Progenitor cell of endocrine pancreas (in vitro differentiated cells): ENCODE measurements at regions not wholly inside any gene's neighbourhood (a gene's known extent, or its start where the extent isn't known, plus 50 kb on each side); places are given as distances from the start of the nearest gene placed in this dataset.

Source experiments
- DNase-seq: peaks from one replicate; pipeline ENCODE4 v3.0.0; 2021; ENCODE audit warnings: low spot score; ENCODE audit not compliant: unreplicated experiment
- H3K27ac Mint-ChIP-seq: 2 replicates; pipeline ENCODE4 v1.8.0; 2021; ENCODE audit warnings: mild to moderate bottlenecking, moderate library complexity, mixed read lengths
- H3K27me3 Mint-ChIP-seq: 2 replicates; pipeline ENCODE4 v1.8.0; 2021; ENCODE audit warnings: mixed read lengths
- H3K36me3 Mint-ChIP-seq: 2 replicates; pipeline ENCODE4 v1.8.0; 2022; ENCODE audit warnings: mixed read lengths; ENCODE audit not compliant: insufficient read depth
- H3K4me1 Mint-ChIP-seq: 2 replicates; pipeline ENCODE4 v1.8.0; 2021; ENCODE audit warnings: low read depth, mixed read lengths
- H3K4me3 Mint-ChIP-seq: 2 replicates; pipeline ENCODE4 v1.8.0; 2021; ENCODE audit warnings: low read depth, mild to moderate bottlenecking, moderate library complexity, mixed read lengths
- H3K9me3 Mint-ChIP-seq: 2 replicates; pipeline ENCODE4 v1.8.0; 2021; ENCODE audit warnings: low read depth, mixed read lengths
- CTCF ChIP-seq: fragments of 200-600 bp; sonication (generic); IDR thresholded peaks from one replicate; pipeline ENCODE4 v1.5.0; 2021; ENCODE audit warnings: antibody characterized with exemption, mild to moderate bottlenecking; ENCODE audit not compliant: unreplicated experiment

- no peak for DNase-seq
- Mint-ChIP-seq H3K27ac (no peak overlapping the region), H3K4me1 (no peaks in the 10 kb centered on the region), H3K4me3 (no peak overlapping the region), H3K9me3 (peaks cover 49% of the 10 kb centered on the region), H3K27me3 (no peaks in the 10 kb centered on the region), H3K36me3 (peaks cover 9% of the 10 kb centered on the region)
- TF ChIP-seq CTCF, result no peak
Observed at GRCh38 chr15:19992428-19992827, 549.2 kb downstream of the GOLGA6L6 start.

GRCh38 chr15:19988094-19988660, 553.4 kb downstream of the GOLGA6L6 start:
- no peak for TF ChIP-seq CTCF
- H3K4me1 Mint-ChIP-seq, result no peaks in the 10 kb centered on the region
- H3K9me3 Mint-ChIP-seq, result peaks cover 64% of the 10 kb centered on the region
- no peaks in the 10 kb centered on the region for H3K27me3 Mint-ChIP-seq
- H3K36me3 Mint-ChIP-seq, result peaks cover 9% of the 10 kb centered on the region
- no peak overlapping the region for H3K4me3 Mint-ChIP-seq
- no peak overlapping the region for H3K27ac Mint-ChIP-seq
- DNase-seq, result no peak

- no peak for TF ChIP-seq CTCF
- Mint-ChIP-seq H3K4me3 (no peak overlapping the region), H3K9me3 (peaks cover 59% of the 10 kb centered on the region), H3K27me3 (no peaks in the 10 kb centered on the region), H3K36me3 (peaks cover 9% of the 10 kb centered on the region), H3K27ac (no peak overlapping the region), H3K4me1 (no peaks in the 10 kb centered on the region)
- DNase-seq, result no peak
Observed at GRCh38 chr15:19987389-19988048, 554.1 kb downstream of the GOLGA6L6 start.

- H3K9me3 Mint-ChIP-seq, result peaks cover 55% of the 10 kb centered on the region
- no peak overlapping the region for H3K4me3 Mint-ChIP-seq
- peaks cover 1% of the 10 kb centered on the region for H3K36me3 Mint-ChIP-seq
- no peaks in the 10 kb centered on the region for H3K4me1 Mint-ChIP-seq
- H3K27me3 Mint-ChIP-seq, result no peaks in the 10 kb centered on the region
- no peak for DNase-seq
- no peak overlapping the region for H3K27ac Mint-ChIP-seq
- TF ChIP-seq CTCF, result no peak
Observed at GRCh38 chr15:19984101-19984500, 557.5 kb downstream of the GOLGA6L6 start.

GRCh38 chr15:19974998-19975397, 566.6 kb downstream of the GOLGA6L6 start:
- Mint-ChIP-seq H3K4me3 (no peak overlapping the region), H3K27ac (no peak overlapping the region), H3K9me3 (peaks cover 46% of the 10 kb centered on the region), H3K4me1 (no peaks in the 10 kb centered on the region), H3K36me3 (no peaks in the 10 kb centered on the region), H3K27me3 (no peaks in the 10 kb centered on the region)
- no peak for DNase-seq
- TF ChIP-seq CTCF, result no peak
